Nephron (organoid): ENCODE measurements at regions not wholly inside any gene's neighbourhood (a gene's known extent, or its start where the extent isn't known, plus 50 kb on each side); places are given as distances from the start of the nearest gene placed in this dataset.
A peak's percentile ranks its signal among the peaks of the same experiment; 100 is the strongest.

Experiments
- H3K27ac Mint-ChIP-seq, 3 experiments: 2 replicates each; pipeline ENCODE4 v1.8.0; 2020; ENCODE audit warnings: mixed read lengths in 3 of 3, mild to moderate bottlenecking in 2 of 3, moderate library complexity in 1 of 3
- H3K27me3 Mint-ChIP-seq: 2 replicates; pipeline ENCODE4 v1.8.0; 2021; ENCODE audit warnings: low read depth, mild to moderate bottlenecking, moderate library complexity, mixed read lengths
- H3K36me3 Mint-ChIP-seq: 2 replicates; pipeline ENCODE4 v1.8.0; 2020; ENCODE audit warnings: low read depth, mixed read lengths
- H3K4me1 Mint-ChIP-seq: 2 replicates; pipeline ENCODE4 v1.8.0; 2020; ENCODE audit warnings: mixed read lengths
- H3K4me3 Mint-ChIP-seq, 3 experiments: 2 replicates each; pipeline ENCODE4 v1.8.0; 2020; ENCODE audit warnings: mild to moderate bottlenecking in 3 of 3, mixed read lengths in 3 of 3, moderate library complexity in 2 of 3
- H3K9me3 Mint-ChIP-seq: 2 replicates; pipeline ENCODE4 v1.8.0; 2020; ENCODE audit warnings: mixed read lengths
- TF ChIP-seq, protein P1 (sequence below), 3 experiments: fragments of 200-600 bp; sonication (generic); IDR thresholded peaks; one replicate each; pipeline ENCODE4 v1.5.0; 2021; ENCODE audit warnings: antibody characterized with exemption in 3 of 3; ENCODE audit not compliant: unreplicated experiment in 3 of 3

DNA sequence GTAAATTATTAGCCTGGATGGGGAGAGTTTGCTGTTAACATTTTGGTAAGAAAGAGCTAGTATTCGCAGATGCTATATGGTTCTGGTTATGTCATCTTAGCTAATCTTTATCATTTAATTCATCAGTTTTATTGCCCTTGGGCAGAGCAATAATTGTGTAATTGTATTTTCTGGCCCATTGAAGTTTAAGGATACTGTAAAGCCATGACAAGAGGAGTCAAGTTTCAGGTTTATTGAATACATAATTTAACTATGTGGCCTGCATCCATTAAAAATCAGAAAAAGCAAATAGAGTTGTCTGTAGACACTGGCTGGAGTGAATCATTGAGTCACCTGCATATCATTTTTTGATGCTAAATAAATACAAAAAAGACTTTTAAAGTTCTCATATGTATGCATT lies 255.8 kb downstream of the PRELID2 start:
- peak overlapping the region in 1 of 3 experiments; percentile 31 for H3K27ac Mint-ChIP-seq

DNA sequence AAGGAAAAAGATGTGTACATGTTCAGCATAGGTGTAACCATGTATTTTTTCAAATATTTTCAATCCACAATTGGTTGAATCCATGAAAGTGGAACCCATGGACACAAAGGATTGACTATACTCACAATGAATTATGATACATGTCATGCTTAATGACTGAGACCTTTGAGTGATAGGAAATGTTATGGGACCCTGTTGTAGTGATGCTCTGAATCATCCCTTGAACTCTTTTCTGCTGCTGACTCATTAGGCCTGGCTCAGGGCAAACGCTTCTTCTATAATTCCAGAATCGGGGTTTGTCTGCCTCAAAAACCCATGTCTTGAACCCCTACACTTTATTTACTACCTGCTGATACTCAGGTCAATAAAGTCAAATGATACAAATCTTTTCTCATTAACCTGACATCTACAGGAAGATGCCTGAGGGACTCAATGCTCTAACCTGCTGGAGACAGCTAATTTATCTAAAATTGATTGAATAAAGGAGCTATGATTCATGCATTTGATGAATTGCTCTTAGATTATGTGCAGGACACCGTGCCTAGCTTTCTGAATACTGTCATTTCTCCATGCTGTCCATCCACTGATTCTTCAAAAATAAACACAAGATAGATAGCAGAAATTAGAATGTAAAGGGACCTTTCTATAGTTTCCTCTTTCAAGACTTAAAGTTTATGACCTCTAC lies 260.1 kb downstream of the PRELID2 start:
- Mint-ChIP-seq H3K9me3 (peaks cover 20% of the 10 kb centered on the region), H3K27me3 (no peaks in the 10 kb centered on the region), H3K36me3 (no peaks in the 10 kb centered on the region), H3K4me1 (peaks cover 10% of the 10 kb centered on the region), H3K27ac (no peak overlapping the region), H3K4me3 (no peak overlapping the region)
- TF ChIP-seq, protein P1, sequence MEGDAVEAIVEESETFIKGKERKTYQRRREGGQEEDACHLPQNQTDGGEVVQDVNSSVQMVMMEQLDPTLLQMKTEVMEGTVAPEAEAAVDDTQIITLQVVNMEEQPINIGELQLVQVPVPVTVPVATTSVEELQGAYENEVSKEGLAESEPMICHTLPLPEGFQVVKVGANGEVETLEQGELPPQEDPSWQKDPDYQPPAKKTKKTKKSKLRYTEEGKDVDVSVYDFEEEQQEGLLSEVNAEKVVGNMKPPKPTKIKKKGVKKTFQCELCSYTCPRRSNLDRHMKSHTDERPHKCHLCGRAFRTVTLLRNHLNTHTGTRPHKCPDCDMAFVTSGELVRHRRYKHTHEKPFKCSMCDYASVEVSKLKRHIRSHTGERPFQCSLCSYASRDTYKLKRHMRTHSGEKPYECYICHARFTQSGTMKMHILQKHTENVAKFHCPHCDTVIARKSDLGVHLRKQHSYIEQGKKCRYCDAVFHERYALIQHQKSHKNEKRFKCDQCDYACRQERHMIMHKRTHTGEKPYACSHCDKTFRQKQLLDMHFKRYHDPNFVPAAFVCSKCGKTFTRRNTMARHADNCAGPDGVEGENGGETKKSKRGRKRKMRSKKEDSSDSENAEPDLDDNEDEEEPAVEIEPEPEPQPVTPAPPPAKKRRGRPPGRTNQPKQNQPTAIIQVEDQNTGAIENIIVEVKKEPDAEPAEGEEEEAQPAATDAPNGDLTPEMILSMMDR (IDR thresholded peaks at IDR 0.05; ENCODE audit: unreplicated experiment in 3 of 3): no peak

More for the DNA sequence above, 255.8 kb downstream of the PRELID2 start:
- no peak overlapping the region for H3K4me3 Mint-ChIP-seq
- peaks cover 10% of the 10 kb centered on the region for H3K4me1 Mint-ChIP-seq
- H3K9me3 Mint-ChIP-seq: peaks cover 22% of the 10 kb centered on the region
- H3K36me3 Mint-ChIP-seq: no peaks in the 10 kb centered on the region
- TF ChIP-seq, protein P1 (IDR thresholded peaks at IDR 0.05; ENCODE audit: unreplicated experiment in 3 of 3): no peak
- no peaks in the 10 kb centered on the region for H3K27me3 Mint-ChIP-seq

DNA sequence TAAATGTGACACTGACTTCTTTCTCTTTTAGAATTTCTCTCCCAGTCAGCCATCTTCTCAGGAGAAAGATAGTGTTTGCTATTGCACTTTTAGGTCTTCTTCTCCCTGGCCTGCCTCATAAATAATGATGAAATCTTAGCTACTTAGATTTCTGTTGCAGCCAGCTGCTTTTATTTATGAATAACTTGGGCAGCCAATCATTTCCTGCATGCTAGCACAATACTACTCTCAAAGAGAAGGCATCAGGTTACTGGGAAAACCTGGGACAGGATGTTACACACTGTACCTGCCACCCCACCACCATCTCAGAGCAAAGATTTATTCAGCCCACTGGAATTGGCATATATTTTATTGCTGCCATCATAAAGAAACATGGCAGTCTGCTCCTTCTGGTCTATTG lies 266.6 kb downstream of the PRELID2 start:
- peaks cover under 1% of the 10 kb centered on the region for H3K4me1 Mint-ChIP-seq
- H3K36me3 Mint-ChIP-seq: no peaks in the 10 kb centered on the region
- TF ChIP-seq, protein P1 (IDR thresholded peaks at IDR 0.05; ENCODE audit: unreplicated experiment in 3 of 3): no peak
- no peak overlapping the region for H3K4me3 Mint-ChIP-seq
- H3K9me3 Mint-ChIP-seq: peaks cover 3% of the 10 kb centered on the region
- no peaks in the 10 kb centered on the region for H3K27me3 Mint-ChIP-seq
- no peak overlapping the region for H3K27ac Mint-ChIP-seq

DNA sequence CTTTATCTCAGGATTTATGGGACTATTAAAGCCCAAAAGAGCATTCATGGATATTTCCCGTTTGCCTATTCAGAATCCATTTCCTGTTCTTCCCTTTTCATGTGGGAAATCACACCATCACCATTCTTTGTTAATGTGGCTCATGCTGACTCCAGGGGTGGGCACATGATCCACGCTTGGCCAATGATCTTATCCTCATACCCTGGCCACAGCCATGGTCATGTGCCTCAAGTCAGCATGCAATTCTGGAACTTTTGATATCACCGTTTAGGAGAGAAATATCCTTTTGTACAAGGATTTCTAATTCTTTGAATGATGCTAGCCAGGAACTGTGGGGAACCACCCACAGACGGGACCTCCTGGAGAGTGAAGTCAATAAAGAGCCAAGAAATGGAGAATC lies 272.2 kb downstream of the PRELID2 start:
- Mint-ChIP-seq H3K27ac (peak overlapping the region in 2 of 3 experiments; percentile 65 to 73), H3K4me1 (peaks cover 18% of the 10 kb centered on the region), H3K9me3 (no peaks in the 10 kb centered on the region), H3K27me3 (no peaks in the 10 kb centered on the region), H3K36me3 (no peaks in the 10 kb centered on the region), H3K4me3 (no peak overlapping the region)
- TF ChIP-seq, protein P1 (IDR thresholded peaks at IDR 0.05; ENCODE audit: unreplicated experiment in 3 of 3): no peak

DNA sequence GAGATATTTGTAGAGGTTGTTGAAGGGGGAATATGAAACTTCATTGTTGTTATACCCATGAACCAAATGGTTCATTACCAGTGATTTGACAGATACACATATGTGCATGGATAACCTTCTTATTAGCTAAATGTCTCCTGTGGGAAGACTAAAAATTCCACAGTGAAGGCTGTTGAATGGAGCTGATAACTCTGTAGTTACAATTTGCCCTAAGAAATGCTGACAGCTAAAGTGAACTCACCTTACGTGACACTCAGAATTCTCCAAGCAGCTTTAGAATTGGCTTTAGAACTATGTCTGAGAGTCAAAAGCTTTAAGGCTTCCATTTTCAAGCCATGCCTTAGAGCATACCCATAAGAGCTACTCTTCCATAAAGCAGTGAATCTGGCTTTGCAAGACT lies 276.9 kb downstream of the PRELID2 start:
- no peaks in the 10 kb centered on the region for H3K36me3 Mint-ChIP-seq

More for the DNA sequence above, 276.9 kb downstream of the PRELID2 start:
- Mint-ChIP-seq H3K4me3 (no peak overlapping the region), H3K27ac (no peak overlapping the region), H3K27me3 (no peaks in the 10 kb centered on the region), H3K9me3 (no peaks in the 10 kb centered on the region), H3K4me1 (peaks cover 15% of the 10 kb centered on the region)
- TF ChIP-seq, protein P1 (IDR thresholded peaks at IDR 0.05; ENCODE audit: unreplicated experiment in 3 of 3): no peak
